ENCODE measurements at regions not wholly inside any gene's neighbourhood (a gene's known extent, or its start where the extent isn't known, plus 50 kb on each side); places are given as distances from the start of the nearest gene placed in this dataset.

DNA sequence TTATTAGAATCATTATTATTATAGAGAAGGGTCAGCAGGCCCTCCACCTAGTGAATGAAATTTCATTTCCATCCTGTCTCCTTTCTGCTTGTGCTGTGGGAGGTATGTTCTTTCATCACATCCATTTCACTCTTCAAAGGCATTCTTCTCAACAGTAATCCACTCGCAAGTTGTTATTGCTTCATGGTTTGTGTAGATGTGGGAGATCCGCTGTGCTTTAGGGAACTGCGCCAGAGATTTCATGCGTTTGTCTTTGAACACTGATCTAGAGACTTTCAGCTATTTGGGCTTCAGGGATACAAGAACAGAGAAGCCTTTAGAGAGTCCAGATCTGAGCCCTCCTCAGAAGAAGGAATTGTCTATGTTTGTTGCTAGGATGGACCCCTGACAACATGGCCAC lies 53.5 kb upstream of the PUDP start:
- no peak overlapping the region for H3K18ac ChIP-seq (ENCODE audit: low read length)
- H3K4ac ChIP-seq (ENCODE audit: low read length) = no peak overlapping the region
- no peak overlapping the region for H2BK120ac ChIP-seq (ENCODE audit: low read depth, low read length)
- H3K4me2 ChIP-seq (ENCODE audit: insufficient read depth, low read length, poor library complexity, severe bottlenecking) = no peak overlapping the region
- H3K36me3 ChIP-seq (replicated peaks in 1 of 2; ENCODE audit: control insufficient read depth in 2 of 2, insufficient read depth in 2 of 2, low read length in 2 of 2) = no peaks in the 10 kb centered on the region
- H3K27ac ChIP-seq (replicated peaks; ENCODE audit: low read length) = no peak overlapping the region
- H3K9me3 ChIP-seq (replicated peaks in 1 of 2; ENCODE audit: control insufficient read depth in 2 of 2, insufficient read depth in 1 of 2, low read depth in 1 of 2, low read length in 2 of 2) = no peaks in the 10 kb centered on the region
- H3K14ac ChIP-seq (ENCODE audit: low read length) = no peak overlapping the region
- no peak for DNase-seq (ENCODE audit: low spot score)
- WGBS, 2 donors (ENCODE audit: extremely low coverage in 2 of 2, insufficient read length in 2 of 2, insufficient replicate concordance in 1 of 2) = no CpG with 5 or more reads among the region's 4 CpGs
- no peak overlapping the region for H3K23ac ChIP-seq (ENCODE audit: low read depth, low read length, poor library complexity)
- H2BK12ac ChIP-seq (ENCODE audit: low read length) = no peak overlapping the region
- no peaks in the 10 kb centered on the region for H3K4me1 ChIP-seq (ENCODE audit: control insufficient read depth in 2 of 2, insufficient read depth in 1 of 2, low read depth in 1 of 2, low read length in 2 of 2)
- no peak overlapping the region for H4K91ac ChIP-seq (ENCODE audit: low read depth, low read length, poor library complexity)
- no peaks in the 10 kb centered on the region for H3K79me1 ChIP-seq (ENCODE audit: low read depth, low read length)
- no peaks in the 10 kb centered on the region for H3K27me3 ChIP-seq (ENCODE audit: control insufficient read depth in 3 of 3, insufficient read depth in 3 of 3, low read depth in 1 of 3, low read length in 3 of 3)
- H2BK15ac ChIP-seq (ENCODE audit: low read length) = no peak overlapping the region
- no peak overlapping the region for H3K9ac ChIP-seq (ENCODE audit: low read depth, low read length, poor library complexity)
- no peak overlapping the region for H3K4me3 ChIP-seq (ENCODE audit: low read length in 2 of 2)
- no peak overlapping the region for H2BK5ac ChIP-seq (ENCODE audit: low read length)
- H2AK5ac ChIP-seq (ENCODE audit: low read depth, low read length) = no peak overlapping the region
- no peak overlapping the region for H4K8ac ChIP-seq (ENCODE audit: low read depth, low read length)
- no peak overlapping the region for H2AFZ ChIP-seq (ENCODE audit: low read length)

DNA sequence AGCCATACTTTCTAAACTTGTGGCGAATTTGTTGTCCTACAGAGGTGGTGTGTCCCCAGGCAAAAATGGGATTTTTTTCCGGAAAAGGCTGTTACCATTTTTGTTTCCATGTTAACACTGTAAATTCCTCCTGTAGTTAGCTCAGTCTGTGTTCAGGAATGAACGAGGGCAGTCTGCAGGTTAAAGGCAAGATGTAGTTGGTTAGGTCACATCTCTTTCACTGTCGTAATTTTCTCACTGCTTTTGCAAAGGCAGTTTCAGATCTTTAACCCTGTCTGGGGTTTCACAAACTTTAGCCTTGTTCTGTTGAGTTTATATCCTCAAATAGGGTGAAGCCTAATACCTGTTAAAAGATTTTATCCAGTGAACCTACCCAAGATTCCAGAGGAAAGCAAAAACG lies 50.5 kb upstream of the PUDP start:
- Histone ChIP-seq H3K27ac (replicated peaks; ENCODE audit: low read length) (no peak overlapping the region), H4K8ac (ENCODE audit: low read depth, low read length) (no peak overlapping the region), H3K4me1 (ENCODE audit: control insufficient read depth in 2 of 2, insufficient read depth in 1 of 2, low read depth in 1 of 2, low read length in 2 of 2) (no peaks in the 10 kb centered on the region), H2BK5ac (ENCODE audit: low read length) (no peak overlapping the region), H3K4ac (ENCODE audit: low read length) (no peak overlapping the region), H2BK15ac (ENCODE audit: low read length) (no peak overlapping the region), H3K4me3 (ENCODE audit: low read length in 2 of 2) (no peak overlapping the region), H2BK120ac (ENCODE audit: low read depth, low read length) (no peak overlapping the region), H2AFZ (ENCODE audit: low read length) (peak overlapping the region; percentile 15), H4K91ac (ENCODE audit: low read depth, low read length, poor library complexity) (no peak overlapping the region), H3K14ac (ENCODE audit: low read length) (no peak overlapping the region), H3K36me3 (replicated peaks in 1 of 2; ENCODE audit: control insufficient read depth in 2 of 2, insufficient read depth in 2 of 2, low read length in 2 of 2) (no peaks in the 10 kb centered on the region), H3K27me3 (ENCODE audit: control insufficient read depth in 3 of 3, insufficient read depth in 3 of 3, low read depth in 1 of 3, low read length in 3 of 3) (no peaks in the 10 kb centered on the region), H2BK12ac (ENCODE audit: low read length) (no peak overlapping the region), H3K4me2 (ENCODE audit: insufficient read depth, low read length, poor library complexity, severe bottlenecking) (no peak overlapping the region), H3K18ac (ENCODE audit: low read length) (no peak overlapping the region), H3K9ac (ENCODE audit: low read depth, low read length, poor library complexity) (no peak overlapping the region), H3K9me3 (replicated peaks in 1 of 2; ENCODE audit: control insufficient read depth in 2 of 2, insufficient read depth in 1 of 2, low read depth in 1 of 2, low read length in 2 of 2) (no peaks in the 10 kb centered on the region), H3K23ac (ENCODE audit: low read depth, low read length, poor library complexity) (no peak overlapping the region), H2AK5ac (ENCODE audit: low read depth, low read length) (no peak overlapping the region), H3K79me1 (ENCODE audit: low read depth, low read length) (no peaks in the 10 kb centered on the region)
- DNase-seq (ENCODE audit: low spot score) = no peak
- WGBS, 2 donors (ENCODE audit: extremely low coverage in 2 of 2, insufficient read length in 2 of 2, insufficient replicate concordance in 1 of 2) = no CpG with 5 or more reads among the region's 5 CpGs
